HepG2 (cell line): ENCODE measurements at regions not wholly inside any gene's neighbourhood (a gene's known extent, or its start where the extent isn't known, plus 50 kb on each side); places are given as distances from the start of the nearest gene placed in this dataset.

Experiments
- ATAC-seq: fragments of 200-7000 bp; cut with Tn5 transposase; 3 replicates; pipeline ENCODE4 v1.9.1; 2020; ENCODE audit warnings: mild to moderate bottlenecking, moderate library complexity
- BruUV-seq: library from RNA; stranded (reverse); fragments of 400-500 nt; replicated peaks from 2 replicates; lab custom pipeline; 2021; lab: Mats Ljungman, UMichigan
- CTCF ChIA-PET: fragments of 300-600 bp; formaldehyde crosslinking; extraction: SDS; loops from one replicate; lab custom pipeline; 2021; ENCODE audit warnings: low total read pairs, inconsistent platforms, low intra/inter-chr PET ratio; lab: Yijun Ruan, JAX
- POLR2A ChIA-PET: fragments of 350-600 bp; sonication (Branson Sonifier 250); formaldehyde crosslinking; loops from one replicate; lab custom pipeline; 2020; ENCODE audit warnings: antibody characterized with exemption, inconsistent platforms; lab: Yijun Ruan, JAX
- DNase-seq: peaks from one replicate; pipeline ENCODE4 v3.0.0-alpha.2; 2015; ENCODE audit warnings: low spot score
- FAIRE-seq: peaks from 3 replicates; lab custom pipeline; 2011; peaks lifted over from hg19 to GRCh38; lab: Jason Lieb, UNC
- H2AFZ ChIP-seq: one replicate; pipeline ENCODE4 v1.6.1; 2011; ENCODE audit warnings: low read length, inconsistent platforms
- H3K27ac ChIP-seq: fragments of 300-600 bp; 3 replicates; pipeline ENCODE4 v1.8.0; 2011; ENCODE audit warnings: mixed run types, mild to moderate bottlenecking, mixed read lengths, low read length, inconsistent platforms; ENCODE audit not compliant: insufficient read depth; ENCODE audit errors: extremely low read length
- H3K27me3 ChIP-seq, 2 experiments: fragments of 200-600 bp in 1 of 2; 2 replicates in 1 of 2; 3 replicates in 1 of 2; pipeline versions ENCODE4 v1.6.0 to v1.8.0; 2011; ENCODE audit warnings: low read length in 2 of 2, mild to moderate bottlenecking in 2 of 2, moderate library complexity in 2 of 2, inconsistent platforms in 1 of 2; ENCODE audit not compliant: insufficient read depth in 2 of 2, control insufficient read depth in 1 of 2
- H3K36me3 ChIP-seq, 2 experiments: fragments of 200-600 bp in 1 of 2; replicated peaks in 1 of 2; 2 replicates in 1 of 2; 3 replicates in 1 of 2; pipeline versions ENCODE4 v1.5.1 to v1.8.0; 2011; ENCODE audit warnings: low read length in 2 of 2, inconsistent platforms in 1 of 2; ENCODE audit not compliant: insufficient read depth in 2 of 2, control insufficient read depth in 1 of 2
- H3K4me1 ChIP-seq: 2 replicates; pipeline ENCODE4 v1.5.1; 2012; ENCODE audit warnings: low read length, inconsistent platforms; ENCODE audit not compliant: insufficient read depth
- H3K4me2 ChIP-seq: 2 replicates; pipeline ENCODE4 v1.6.0; 2011; ENCODE audit warnings: low read depth, low read length, inconsistent platforms
- H3K4me3 ChIP-seq, 3 experiments: fragments of 200-600 bp in 1 of 3; sonication (generic), shearing (Covaris generic) in 1 of 3; replicated peaks in 1 of 3; 2 replicates each; pipeline ENCODE4 v1.5.1; 2011 to 2016; ENCODE audit warnings: low read length in 3 of 3, inconsistent platforms in 2 of 3, low read depth in 2 of 3, mild to moderate bottlenecking in 2 of 3, control low read depth in 1 of 3, mixed read lengths in 1 of 3; ENCODE audit not compliant: insufficient read depth in 1 of 3
- H3K79me2 ChIP-seq: one replicate; pipeline ENCODE4 v1.6.1; 2011; ENCODE audit warnings: low read length, inconsistent platforms; ENCODE audit not compliant: insufficient read depth
- H3K9ac ChIP-seq: 2 replicates; pipeline ENCODE4 v1.6.0; 2011; ENCODE audit warnings: mild to moderate bottlenecking, low read depth, low read length, inconsistent platforms; ENCODE audit not compliant: insufficient read depth
- H3K9me3 ChIP-seq: 2 replicates; pipeline ENCODE4 v1.5.1; 2012; ENCODE audit warnings: mild to moderate bottlenecking, low read length
- H4K20me1 ChIP-seq: 2 replicates; pipeline ENCODE4 v1.6.0; 2011; ENCODE audit warnings: inconsistent platforms, mild to moderate bottlenecking, low read length, moderate library complexity; ENCODE audit not compliant: insufficient read depth
- FOXJ3 ChIP-seq: sonication (generic); formaldehyde crosslinking; IDR thresholded peaks from 2 replicates; pipeline ENCODE4 v1.4.0; 2020; ENCODE audit warnings: missing genetic modification reagents, mild to moderate bottlenecking, borderline replicate concordance
- GZF1 ChIP-seq: sonication (generic); formaldehyde crosslinking; IDR thresholded peaks from 2 replicates; pipeline ENCODE4 v1.5.1; 2020; ENCODE audit warnings: mild to moderate bottlenecking, missing genetic modification reagents
- HMG20B ChIP-seq: conservative IDR thresholded peaks from 2 replicates; pipeline ENCODE4 v1.6.1; 2016; ENCODE audit warnings: missing genetic modification reagents, missing compliant biosample characterization
- MTF1 ChIP-seq: sonication (generic); formaldehyde crosslinking; IDR thresholded peaks from 2 replicates; pipeline ENCODE4 v1.5.0; 2020; ENCODE audit warnings: missing genetic modification reagents
- NONO ChIP-seq, 2 experiments: fragments of 450-650 bp in 1 of 2; sonication (generic) in 1 of 2; formaldehyde crosslinking in 1 of 2; IDR thresholded peaks in 1 of 2; conservative IDR thresholded peaks in 1 of 2; 2 replicates each; pipeline versions ENCODE4 v1.6.1 to v1.8.0; 2017 to 2022; ENCODE audit warnings: mild to moderate bottlenecking in 1 of 2, missing genetic modification reagents in 1 of 2, moderate library complexity in 1 of 2
- RAD21 ChIP-seq: fragments of 450-650 bp; formaldehyde crosslinking; IDR thresholded peaks from 2 replicates; pipeline ENCODE4 v1.5.0; 2020; ENCODE audit warnings: mild to moderate bottlenecking
- RBM22 ChIP-seq: fragments of 200-400 bp; formaldehyde crosslinking; optimal IDR thresholded peaks from 2 replicates; pipeline ENCODE3; 2017; ENCODE audit warnings: mild to moderate bottlenecking, low read length, moderate library complexity
- SSRP1 ChIP-seq: IDR thresholded peaks from 2 replicates; pipeline ENCODE4 v1.6.1; 2016; ENCODE audit warnings: control low read depth
- UBTF ChIP-seq: sonication (generic); formaldehyde crosslinking; IDR thresholded peaks from 2 replicates; pipeline ENCODE4 v1.4.0; 2020; ENCODE audit warnings: mild to moderate bottlenecking, missing genetic modification reagents
- ZFP36 ChIP-seq: fragments of 150-350 bp; IDR thresholded peaks from 2 replicates; pipeline ENCODE4 v1.6.1; 2018; ENCODE audit warnings: borderline replicate concordance, low read length, low read depth; ENCODE audit not compliant: partially characterized antibody
- ZNF331 ChIP-seq: sonication (generic); formaldehyde crosslinking; IDR thresholded peaks from 2 replicates; pipeline ENCODE4 v1.4.0; 2020; ENCODE audit warnings: missing genetic modification reagents
- ZNF562 ChIP-seq: sonication (generic); formaldehyde crosslinking; IDR thresholded peaks from 2 replicates; pipeline ENCODE4 v1.8.0; 2022; ENCODE audit warnings: missing genetic modification reagents, borderline replicate concordance
- ZNF646 ChIP-seq: sonication (generic); formaldehyde crosslinking; IDR thresholded peaks from 2 replicates; pipeline ENCODE4 v1.9.0; 2021; ENCODE audit warnings: mild to moderate bottlenecking, missing genetic modification reagents
- ZNF652 ChIP-seq: IDR thresholded peaks from 2 replicates; pipeline ENCODE4 v1.6.1; 2016; ENCODE audit warnings: low read depth, borderline replicate concordance
- ZNF746 ChIP-seq: sonication (generic); formaldehyde crosslinking; IDR thresholded peaks from 2 replicates; pipeline ENCODE4 v1.8.0; 2022; ENCODE audit warnings: mild to moderate bottlenecking, missing genetic modification reagents
- ZNF782 ChIP-seq: sonication (generic); formaldehyde crosslinking; IDR thresholded peaks from 2 replicates; pipeline ENCODE4 v1.4.0; 2020; ENCODE audit warnings: missing genetic modification reagents, mild to moderate bottlenecking, borderline replicate concordance
- WGBS: methylation state at CpG from one replicate; pipeline ENCODE4 v1.1.6; 2017; ENCODE audit warnings: low lambda C conversion rate; 5-methylcytosine and 5-hydroxymethylcytosine counted together
- in situ Hi-C: cut with HindIII; loops from 2 replicates; pipeline ENCODE4 v1.10.0; 2017; ENCODE audit warnings: low pct_unique_long_range_greater_than_20kb; ENCODE audit not compliant: extremely low pct_ligation_motif_present
- intact Hi-C: fragments of 100-400 bp; cut with micrococcal nuclease; formaldehyde crosslinking; loops from one replicate; pipeline ENCODE4 v1.10.0; 2022; ENCODE audit not compliant: unreplicated experiment
- TF ChIP-seq, protein P1 (sequence below): sonication (generic); formaldehyde crosslinking; IDR thresholded peaks from 2 replicates; pipeline ENCODE4 v1.8.0; 2022; ENCODE audit warnings: missing genetic modification reagents, mild to moderate bottlenecking, borderline replicate concordance

GRCh38 chr5:110913221-110913620 is 158.3 kb upstream of the TSLP start:
- Histone ChIP-seq H3K79me2 (no peaks in the 10 kb centered on the region), H4K20me1 (no peaks in the 10 kb centered on the region), H3K27ac (no peak overlapping the region), H3K4me1 (no peaks in the 10 kb centered on the region), H3K9ac (no peak overlapping the region), H2AFZ (no peak overlapping the region), H3K27me3 (no peaks in the 10 kb centered on the region), H3K4me2 (no peak overlapping the region), H3K9me3 (no peaks in the 10 kb centered on the region), H3K4me3 (no peak overlapping the region), H3K36me3 (no peaks in the 10 kb centered on the region)
- FAIRE-seq (no peak), DNase-seq (no peak), ATAC-seq (no peak)
- ChIA-PET CTCF (no interaction called here), POLR2A (no interaction called here)
- intact Hi-C loops (no loop called here), in situ Hi-C loops (no loop called here)
- WGBS, result 52% methylated on average over 1 of the region's 1 CpG
- BruUV-seq, result no TSS peak
- TF ChIP-seq ZFP36 (no peak), RAD21 (CRISPR knock-in tag) (no peak), ZNF746 (CRISPR knock-in tag) (no peak), UBTF (CRISPR knock-in tag) (no peak), ZNF782 (no peak), FOXJ3 (CRISPR knock-in tag) (no peak), RBM22 (no peak), ZNF331 (CRISPR knock-in tag) (no peak), SSRP1 (no peak), ZNF562 (CRISPR knock-in tag) (no peak), MTF1 (CRISPR knock-in tag) (no peak), NONO (IDR thresholded peaks at IDR 0.05) (no peak), NONO (CRISPR knock-in tag; conservative IDR thresholded peaks at IDR 0.05) (no peak), HMG20B (CRISPR knock-in tag) (no peak), ZNF646 (CRISPR knock-in tag) (no peak), GZF1 (CRISPR knock-in tag) (no peak), ZNF652 (CRISPR knock-in tag) (no peak)
- TF ChIP-seq, protein P1, sequence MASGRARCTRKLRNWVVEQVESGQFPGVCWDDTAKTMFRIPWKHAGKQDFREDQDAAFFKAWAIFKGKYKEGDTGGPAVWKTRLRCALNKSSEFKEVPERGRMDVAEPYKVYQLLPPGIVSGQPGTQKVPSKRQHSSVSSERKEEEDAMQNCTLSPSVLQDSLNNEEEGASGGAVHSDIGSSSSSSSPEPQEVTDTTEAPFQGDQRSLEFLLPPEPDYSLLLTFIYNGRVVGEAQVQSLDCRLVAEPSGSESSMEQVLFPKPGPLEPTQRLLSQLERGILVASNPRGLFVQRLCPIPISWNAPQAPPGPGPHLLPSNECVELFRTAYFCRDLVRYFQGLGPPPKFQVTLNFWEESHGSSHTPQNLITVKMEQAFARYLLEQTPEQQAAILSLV (CRISPR knock-in tag), result no peak
